ENCODE measurements at regions not wholly inside any gene's neighbourhood (a gene's known extent, or its start where the extent isn't known, plus 50 kb on each side); places are given as distances from the start of the nearest gene placed in this dataset.
"Not testable (repeated sequence)": the region's sequence is repeated elsewhere in the genome, so short reads cannot be mapped to it uniquely, and the experiment has no call there.

- DNase-seq = no peak
Observed at GRCh38 chr1:199243423-199244061, 604.7 kb downstream of the PTPRC start.

- no peak for DNase-seq
Observed at GRCh38 chr1:199245946-199246345, 607.1 kb downstream of the PTPRC start.

- no peak for DNase-seq
Observed at GRCh38 chr1:199246716-199247115, 607.9 kb downstream of the PTPRC start.

- no peak for DNase-seq
Observed at GRCh38 chr1:199247891-199248290, 609.1 kb downstream of the PTPRC start.

- not testable (repeated sequence) for DNase-seq
Observed at GRCh38 chr1:199254040-199254439, 615.2 kb downstream of the PTPRC start.

GRCh38 chr1:199261328-199261727 is 622.5 kb downstream of the PTPRC start:
- DNase-seq = no peak

- no peak for DNase-seq
Observed at GRCh38 chr1:199264283-199264682, 625.4 kb downstream of the PTPRC start.

- no peak for DNase-seq
Observed at GRCh38 chr1:199264911-199265310, 626.1 kb downstream of the PTPRC start.

- DNase-seq = no peak
Observed at GRCh38 chr1:199265319-199265718, 626.5 kb downstream of the PTPRC start.

GRCh38 chr1:199269241-199269640 is 630.4 kb downstream of the PTPRC start:
- DNase-seq = no peak

GRCh38 chr1:199272139-199272544 is 633.3 kb downstream of the PTPRC start:
- DNase-seq = no peak

GRCh38 chr1:199272628-199273086 is 633.8 kb downstream of the PTPRC start:
- no peak for DNase-seq

GRCh38 chr1:199273837-199274379 is 635.1 kb downstream of the PTPRC start:
- peak; percentile 5 for DNase-seq

- no peak for DNase-seq
Observed at GRCh38 chr1:199279067-199279466, 640.2 kb downstream of the PTPRC start.

- no peak for DNase-seq
Observed at GRCh38 chr1:199279872-199280645, 641.2 kb downstream of the PTPRC start.

- no peak for DNase-seq
Observed at GRCh38 chr1:199282751-199283305, 644.0 kb downstream of the PTPRC start.

- no peak for DNase-seq
Observed at GRCh38 chr1:199283794-199284193, 645.0 kb downstream of the PTPRC start.

GRCh38 chr1:199287206-199287605 is 648.4 kb downstream of the PTPRC start:
- DNase-seq = no peak

- no peak for DNase-seq
Observed at GRCh38 chr1:199287647-199288046, 648.8 kb downstream of the PTPRC start.

GRCh38 chr1:199290186-199290585 is 651.3 kb downstream of the PTPRC start:
- no peak for DNase-seq

- DNase-seq = no peak
Observed at GRCh38 chr1:199291022-199291740, 652.3 kb downstream of the PTPRC start.

GRCh38 chr1:199292896-199293295 is 654.1 kb downstream of the PTPRC start:
- no peak for DNase-seq

- DNase-seq = no peak
Observed at GRCh38 chr1:199295107-199295506, 656.3 kb downstream of the PTPRC start.

All from NCI-H510A (cell line).